22Rv1 (cell line): ENCODE measurements at regions not wholly inside any gene's neighbourhood (a gene's known extent, or its start where the extent isn't known, plus 50 kb on each side); places are given as distances from the start of the nearest gene placed in this dataset.

ENCODE experiments used
- H3K27ac ChIP-seq: fragments of 450-650 bp; 2 replicates; pipeline ENCODE4 v1.5.1; 2017
- CTCF ChIP-seq: fragments of 450-650 bp; IDR thresholded peaks from 2 replicates; pipeline ENCODE4 v1.5.1; 2017; ENCODE audit warnings: mild to moderate bottlenecking
- ZFX ChIP-seq: fragments of 450-650 bp; IDR thresholded peaks from 2 replicates; pipeline ENCODE4 v1.6.1; 2017; ENCODE audit warnings: antibody characterized with exemption, borderline replicate concordance

- no peak overlapping the region for H3K27ac ChIP-seq
- TF ChIP-seq CTCF: no peak
- TF ChIP-seq ZFX: no peak
Measured at GRCh38 chr14:51546603-51547258, 105.0 kb upstream of the FRMD6 start.

GRCh38 chr14:51547260-51547659, 104.5 kb upstream of the FRMD6 start:
- H3K27ac ChIP-seq: no peak overlapping the region
- TF ChIP-seq ZFX: no peak
- TF ChIP-seq CTCF: no peak

- TF ChIP-seq CTCF: no peak
- no peak for TF ChIP-seq ZFX
- H3K27ac ChIP-seq: no peak overlapping the region
Measured at GRCh38 chr14:51547701-51548100, 104.0 kb upstream of the FRMD6 start.

GRCh38 chr14:51548187-51548586, 103.5 kb upstream of the FRMD6 start:
- no peak overlapping the region for H3K27ac ChIP-seq
- TF ChIP-seq CTCF (no peak), ZFX (no peak)

DNA sequence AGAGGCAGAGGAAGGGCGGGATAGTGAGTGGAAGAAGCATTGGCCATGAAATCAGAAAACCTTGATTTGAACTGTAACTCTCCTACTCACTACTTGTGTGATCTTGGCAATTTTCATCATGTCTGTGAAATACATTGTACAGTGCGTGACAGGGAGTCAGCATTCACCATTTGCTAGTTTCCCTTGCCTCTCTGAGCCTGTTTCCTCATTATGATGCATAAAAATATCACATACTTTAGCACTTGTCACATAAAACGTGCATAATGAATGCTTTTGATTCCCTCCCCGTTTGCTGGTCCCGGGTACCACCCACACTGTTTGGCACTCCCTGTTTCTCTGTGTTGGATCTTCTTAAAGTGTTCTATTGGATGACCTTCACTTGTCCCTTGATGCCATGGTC, 101.1 kb upstream of the FRMD6 start:
- H3K27ac ChIP-seq: no peak overlapping the region
- TF ChIP-seq ZFX: no peak
- no peak for TF ChIP-seq CTCF

GRCh38 chr14:51552275-51552674, 99.4 kb upstream of the FRMD6 start:
- no peak overlapping the region for H3K27ac ChIP-seq
- TF ChIP-seq CTCF (no peak), ZFX (no peak)

DNA sequence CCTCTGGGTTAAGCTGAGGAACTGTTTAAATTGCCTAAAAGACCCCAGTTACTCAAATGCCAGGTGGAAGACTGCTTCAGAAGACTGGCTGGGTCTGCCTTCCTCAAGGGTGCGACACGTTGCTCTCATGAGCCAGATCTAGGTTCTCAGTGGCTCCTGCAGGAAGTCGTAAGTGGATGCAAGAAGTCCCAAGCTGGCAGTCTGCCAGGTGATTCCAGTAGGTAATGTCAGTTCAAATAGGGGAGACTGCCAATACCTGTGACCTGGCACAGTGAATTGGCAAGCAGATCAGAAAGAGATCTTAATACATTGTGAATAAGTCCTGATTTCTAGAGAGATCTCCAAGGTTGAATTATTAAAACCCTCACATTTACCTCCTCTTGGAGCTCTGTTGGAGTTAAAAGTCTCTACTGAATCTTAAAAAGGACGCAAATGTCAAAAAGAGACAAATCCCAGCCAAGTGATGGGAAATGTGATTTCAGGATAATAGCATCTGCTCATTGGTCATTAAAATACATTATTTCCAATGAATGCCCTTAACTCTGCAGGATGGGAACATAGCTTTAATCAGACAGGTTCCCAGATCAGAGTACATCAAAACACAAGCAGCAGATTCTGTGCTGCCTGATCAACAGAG, 98.8 kb upstream of the FRMD6 start:
- no peak overlapping the region for H3K27ac ChIP-seq
- TF ChIP-seq CTCF (no peak), ZFX (no peak)
